ENCODE measurements at regions not wholly inside any gene's neighbourhood (a gene's known extent, or its start where the extent isn't known, plus 50 kb on each side); places are given as distances from the start of the nearest gene placed in this dataset.
"Not testable (repeated sequence)": the region's sequence is repeated elsewhere in the genome, so short reads cannot be mapped to it uniquely, and the experiment has no call there.

- not testable (repeated sequence) for TF ChIP-seq POLR2AphosphoS5, CTCF (IDR thresholded peaks at IDR 0.05)
These were observed 96.9 kb upstream of the NUTM2F start for GRCh38 chr9:94425312-94425711.

Measured in prostate gland (tissue), 2 donors.